HEK293T (cell line): ENCODE measurements at regions not wholly inside any gene's neighbourhood (a gene's known extent, or its start where the extent isn't known, plus 50 kb on each side); places are given as distances from the start of the nearest gene placed in this dataset.

Experiments used
- ARNT ChIP-seq: fragments of 450-650 bp; IDR thresholded peaks from 2 replicates; pipeline ENCODE4 v1.6.1; 2017; ENCODE audit warnings: mild to moderate bottlenecking
- BHLHE40 ChIP-seq: fragments of 450-650 bp; IDR thresholded peaks from 2 replicates; pipeline ENCODE4 v1.6.1; 2016; ENCODE audit warnings: mild to moderate bottlenecking, moderate library complexity, borderline replicate concordance
- LEF1 ChIP-seq: fragments of 450-650 bp; IDR thresholded peaks from 2 replicates; pipeline ENCODE4 v1.6.1; 2017; ENCODE audit warnings: mild to moderate bottlenecking, borderline replicate concordance
- SP1 ChIP-seq: fragments of 450-650 bp; IDR thresholded peaks from 2 replicates; pipeline ENCODE4 v1.6.1; 2017
- SUZ12 ChIP-seq: fragments of 450-650 bp; IDR thresholded peaks from 2 replicates; pipeline ENCODE4 v1.6.1; 2016; ENCODE audit warnings: mild to moderate bottlenecking
- TARDBP ChIP-seq: fragments of 450-650 bp; IDR thresholded peaks from 2 replicates; pipeline ENCODE4 v1.6.1; 2016
- TF ChIP-seq, protein P1 (sequence below): fragments of 450-650 bp; IDR thresholded peaks from 2 replicates; pipeline ENCODE4 v1.6.1; 2016

DNA sequence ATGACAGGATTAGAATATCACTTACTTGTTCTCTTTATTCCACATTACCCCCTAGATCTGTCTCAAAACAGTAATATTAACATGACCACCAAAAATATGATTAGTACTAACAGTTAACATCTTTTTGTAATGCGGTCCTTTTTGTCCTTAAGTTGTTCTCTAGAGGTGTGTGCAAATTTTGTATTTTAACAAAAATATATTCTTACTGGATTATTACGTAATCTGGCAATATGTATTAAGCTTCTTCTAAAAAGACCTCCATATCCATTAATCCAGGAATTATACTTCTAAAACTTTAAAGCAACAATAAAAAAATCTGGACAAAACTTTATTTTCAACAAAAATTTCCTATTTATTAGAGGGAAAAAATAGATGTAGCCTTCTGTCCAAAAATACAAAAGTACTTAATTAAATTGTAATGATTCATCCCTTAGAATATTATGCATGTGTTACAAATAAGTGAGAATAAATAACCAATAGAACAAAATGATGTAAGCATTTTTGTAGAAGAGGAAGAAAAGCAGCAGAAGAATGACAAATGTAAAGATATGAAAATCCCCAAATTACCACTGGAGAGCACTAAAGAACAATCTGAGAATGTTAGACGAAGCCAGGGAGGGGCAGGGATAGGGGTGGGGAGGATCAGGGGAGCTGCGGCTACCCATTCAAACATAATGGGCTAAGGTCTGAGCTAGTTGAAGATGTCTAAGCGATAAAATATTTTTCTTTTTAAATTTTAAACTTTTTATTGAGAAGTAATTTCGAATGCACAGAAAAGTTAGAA is 945.6 kb downstream of the MCTP2 start:
- TF ChIP-seq BHLHE40 (no peak), ARNT (no peak), TARDBP (no peak), LEF1 (no peak), SP1 (no peak), SUZ12 (no peak)
- TF ChIP-seq, protein P1, sequence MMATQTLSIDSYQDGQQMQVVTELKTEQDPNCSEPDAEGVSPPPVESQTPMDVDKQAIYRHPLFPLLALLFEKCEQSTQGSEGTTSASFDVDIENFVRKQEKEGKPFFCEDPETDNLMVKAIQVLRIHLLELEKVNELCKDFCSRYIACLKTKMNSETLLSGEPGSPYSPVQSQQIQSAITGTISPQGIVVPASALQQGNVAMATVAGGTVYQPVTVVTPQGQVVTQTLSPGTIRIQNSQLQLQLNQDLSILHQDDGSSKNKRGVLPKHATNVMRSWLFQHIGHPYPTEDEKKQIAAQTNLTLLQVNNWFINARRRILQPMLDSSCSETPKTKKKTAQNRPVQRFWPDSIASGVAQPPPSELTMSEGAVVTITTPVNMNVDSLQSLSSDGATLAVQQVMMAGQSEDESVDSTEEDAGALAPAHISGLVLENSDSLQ, result no peak
